CD4-positive, alpha-beta T cell treated with Interleukin-17A for 1 hour (primary cell): ENCODE measurements at regions not wholly inside any gene's neighbourhood (a gene's known extent, or its start where the extent isn't known, plus 50 kb on each side); places are given as distances from the start of the nearest gene placed in this dataset.

Source experiments
- DNase-seq: peaks from one replicate; pipeline ENCODE4 v3.0.0-alpha.2; 2020

- no peak for DNase-seq
Measured at GRCh38 chr4:155552180-155552579, 114.5 kb upstream of the GUCY1A1 start.

GRCh38 chr4:155548173-155548572 is 118.5 kb upstream of the GUCY1A1 start:
- DNase-seq: no peak

GRCh38 chr4:155546451-155546850 is 120.2 kb upstream of the GUCY1A1 start:
- DNase-seq: no peak

DNA sequence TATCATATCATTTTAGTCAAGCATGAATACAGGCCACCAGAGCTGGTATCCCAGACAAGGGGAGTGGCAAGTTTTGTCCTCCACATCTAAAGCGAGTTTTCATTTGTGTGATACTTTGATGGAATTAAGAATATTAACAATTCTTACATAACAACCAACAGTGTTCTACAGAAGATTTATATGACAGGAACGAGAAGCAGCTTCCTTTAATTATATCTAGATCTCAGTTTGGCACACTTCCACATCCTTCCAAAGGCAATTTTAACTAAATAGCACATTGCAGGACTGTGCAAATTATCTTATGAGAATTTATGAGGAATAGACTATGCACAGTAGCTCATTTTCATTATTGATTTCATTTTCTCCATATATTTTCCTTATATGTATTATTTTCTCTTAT is 121.2 kb upstream of the GUCY1A1 start:
- DNase-seq: no peak

- no peak for DNase-seq
Measured at GRCh38 chr4:155544547-155544946, 122.1 kb upstream of the GUCY1A1 start.

- no peak for DNase-seq
Measured at GRCh38 chr4:155543126-155543765, 123.4 kb upstream of the GUCY1A1 start.

DNA sequence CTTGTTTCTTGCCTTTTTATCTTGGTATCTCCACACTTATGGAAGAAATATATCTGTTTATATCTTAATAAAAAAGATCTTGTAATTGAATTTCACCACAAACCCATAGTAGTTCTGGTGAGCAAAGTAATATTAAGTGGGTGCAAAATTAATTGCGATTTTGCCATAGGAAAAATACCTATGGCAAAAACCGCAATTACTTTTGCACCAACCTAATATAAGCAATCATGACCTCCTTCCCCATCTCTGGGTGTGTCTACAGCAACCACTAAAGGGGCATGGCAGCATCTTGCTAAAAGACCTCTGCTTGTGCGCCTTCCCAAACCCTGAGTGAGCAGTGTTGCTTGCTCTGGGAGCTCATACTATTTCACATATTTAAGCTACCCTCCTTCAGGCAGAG is 124.2 kb upstream of the GUCY1A1 start:
- DNase-seq: no peak

DNA sequence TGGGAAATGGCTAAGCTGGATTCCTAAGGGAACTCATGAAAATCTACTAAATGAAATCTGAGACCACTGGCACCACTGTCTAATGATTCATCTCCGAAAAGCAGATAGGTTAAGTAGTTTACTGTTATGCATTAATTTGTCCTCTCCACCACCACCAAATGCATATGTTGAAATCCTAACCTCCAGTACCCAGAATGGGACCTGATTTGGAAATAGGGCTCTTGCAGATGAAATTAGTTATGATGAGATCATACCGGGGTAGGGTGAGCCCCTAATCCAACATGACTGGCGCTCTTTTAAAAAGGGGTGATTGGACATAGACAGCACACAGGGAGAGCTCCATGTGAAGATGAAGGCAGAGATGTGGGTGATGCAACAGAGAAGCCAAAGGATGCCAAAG is 124.9 kb upstream of the GUCY1A1 start:
- DNase-seq: no peak

GRCh38 chr4:155540698-155541097 is 126.0 kb upstream of the GUCY1A1 start:
- no peak for DNase-seq

DNA sequence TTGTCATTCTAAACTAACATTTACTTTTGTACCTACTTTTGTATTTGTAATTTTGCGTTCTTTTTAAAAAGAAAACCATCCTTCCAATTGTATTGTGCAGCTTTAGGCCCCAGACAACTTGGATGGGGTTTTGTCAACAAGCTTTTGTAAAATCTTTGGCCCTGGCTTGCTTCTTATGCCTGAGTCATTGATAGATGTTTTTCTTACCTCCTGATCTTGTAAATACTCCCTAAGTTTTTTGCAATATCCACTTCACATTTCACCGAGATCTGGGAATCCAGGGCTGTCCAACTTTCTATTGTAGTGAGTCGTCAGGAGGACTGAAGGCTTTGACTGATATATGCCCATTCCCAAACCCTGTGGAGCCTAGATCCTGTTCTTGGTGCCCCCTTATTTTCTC is 126.9 kb upstream of the GUCY1A1 start:
- DNase-seq: no peak

DNA sequence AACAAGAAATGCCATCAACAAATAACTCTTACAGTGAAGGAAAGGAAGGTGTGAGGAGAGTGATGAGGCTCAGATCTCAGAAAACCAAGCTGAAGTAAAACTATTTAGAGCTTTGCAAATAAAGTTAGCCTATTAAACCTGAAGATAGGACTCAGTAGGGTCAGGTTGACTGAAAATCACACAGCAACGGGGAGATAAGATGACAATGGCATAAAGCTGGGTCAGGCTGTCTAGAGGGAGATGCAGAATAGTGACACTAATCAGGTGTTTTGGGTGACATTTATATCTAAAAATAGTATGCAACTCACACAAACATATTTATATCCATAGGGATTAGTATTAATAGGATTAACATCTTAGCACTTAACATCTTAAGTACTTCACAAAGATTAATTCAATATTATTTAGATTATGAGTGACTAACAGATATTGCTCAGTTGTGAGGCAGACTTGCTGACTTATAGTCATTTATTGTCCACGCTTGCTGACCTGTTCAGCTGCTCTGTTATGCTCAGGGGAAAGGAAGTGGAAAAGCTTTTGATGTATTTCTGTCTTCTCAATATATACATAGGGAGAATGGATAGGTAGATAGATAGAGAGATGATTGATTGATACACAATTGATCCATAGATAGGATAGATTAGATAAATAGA is 130.7 kb upstream of the GUCY1A1 start:
- DNase-seq: no peak

DNA sequence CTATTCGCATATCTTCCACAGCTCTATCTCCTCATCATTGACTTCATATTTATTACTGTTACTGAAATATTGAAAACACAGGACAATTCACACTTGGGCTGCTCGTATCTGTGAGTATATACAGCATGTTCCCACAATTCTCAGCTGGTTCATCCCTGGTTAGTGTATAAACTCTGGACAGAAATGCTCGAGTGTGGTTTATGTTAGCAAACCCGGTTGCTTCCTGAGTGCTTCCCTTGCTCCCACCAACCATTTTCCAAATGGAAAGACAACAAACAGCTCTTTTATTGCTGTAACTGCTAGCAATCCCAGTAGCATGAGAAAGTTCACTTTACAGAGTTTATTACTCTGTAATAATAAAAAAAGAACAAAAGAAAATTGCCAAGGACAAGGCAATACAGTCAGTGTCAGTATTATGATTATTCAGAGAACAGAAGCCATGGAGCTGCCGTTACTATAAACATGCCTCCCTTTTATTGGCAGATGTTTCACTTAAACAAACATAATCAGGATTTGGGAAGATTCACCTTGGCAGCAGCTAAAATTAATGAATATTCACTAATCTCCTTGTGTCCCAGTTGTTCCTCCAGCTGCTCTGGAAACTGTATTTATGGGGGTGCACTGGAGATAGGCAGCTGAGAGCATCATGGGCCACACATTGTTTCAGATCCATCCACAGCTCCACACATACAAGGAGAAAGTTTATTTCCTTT is 134.1 kb upstream of the GUCY1A1 start:
- no peak for DNase-seq

- DNase-seq: no peak
Measured at GRCh38 chr4:155530857-155531256, 135.8 kb upstream of the GUCY1A1 start.

DNA sequence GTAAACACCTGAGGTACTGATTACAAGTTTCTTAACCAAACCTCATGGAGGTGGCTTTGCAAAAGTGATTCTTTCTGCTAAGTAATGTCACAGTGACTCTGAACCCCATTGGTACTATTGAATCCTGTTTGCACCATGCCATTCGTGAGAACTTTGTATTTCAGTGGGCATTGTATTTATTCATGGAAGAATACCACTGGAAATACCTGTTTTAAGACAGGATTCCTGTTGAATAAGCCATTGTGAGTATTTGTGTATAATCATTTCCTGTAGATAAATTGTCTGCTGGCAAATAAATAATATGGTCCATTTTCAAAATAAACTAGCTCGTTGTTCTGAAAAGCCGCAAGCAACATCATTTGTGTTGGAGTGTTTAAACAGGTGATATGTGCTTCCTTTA is 136.4 kb upstream of the GUCY1A1 start:
- DNase-seq: no peak

DNA sequence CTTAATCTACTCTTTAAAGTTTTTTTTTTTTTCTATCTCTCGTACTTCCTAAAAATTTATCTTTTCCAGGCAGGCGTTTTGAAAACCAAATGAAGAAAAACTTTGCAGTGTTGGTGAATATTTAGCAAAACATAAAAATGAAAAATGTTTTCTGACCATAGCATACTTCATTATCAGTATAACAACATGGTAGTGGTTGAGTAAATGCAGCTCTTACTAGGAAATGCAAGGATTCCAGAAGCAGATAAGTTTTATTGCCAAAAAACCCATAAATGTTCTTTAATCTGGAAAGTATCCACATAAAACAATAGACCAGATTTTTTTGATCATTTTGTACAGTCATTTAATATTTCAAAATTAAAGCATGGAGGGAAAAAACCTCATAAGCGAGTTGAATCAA is 136.9 kb upstream of the GUCY1A1 start:
- no peak for DNase-seq

- no peak for DNase-seq
Measured at GRCh38 chr4:155529272-155529671, 137.4 kb upstream of the GUCY1A1 start.

GRCh38 chr4:155526452-155527169 is 140.0 kb upstream of the GUCY1A1 start:
- DNase-seq: no peak

DNA sequence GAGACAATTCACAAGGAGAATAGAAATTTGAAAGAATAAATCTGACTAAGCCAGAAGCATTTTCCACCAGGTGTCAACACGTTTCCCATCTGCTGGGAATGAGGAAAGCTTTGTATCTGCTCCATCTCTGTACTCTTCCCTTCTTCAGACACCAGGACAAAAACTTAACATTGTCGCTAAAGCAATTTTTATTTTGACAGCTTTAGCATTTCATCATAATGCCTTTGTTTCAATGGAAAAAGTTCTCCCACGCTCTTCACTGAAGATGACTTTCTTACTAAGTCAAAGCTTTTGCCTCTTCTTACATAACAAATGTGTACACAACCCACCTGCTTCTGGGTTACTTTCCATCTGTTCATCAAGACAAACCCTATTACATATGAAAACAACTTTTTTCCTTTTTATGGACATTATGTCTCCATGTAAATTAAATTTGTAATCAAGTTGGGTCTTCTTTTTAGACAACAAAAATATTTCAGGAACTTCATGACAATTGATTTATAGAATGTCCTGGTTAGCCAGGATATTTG is 141.7 kb upstream of the GUCY1A1 start:
- no peak for DNase-seq

DNA sequence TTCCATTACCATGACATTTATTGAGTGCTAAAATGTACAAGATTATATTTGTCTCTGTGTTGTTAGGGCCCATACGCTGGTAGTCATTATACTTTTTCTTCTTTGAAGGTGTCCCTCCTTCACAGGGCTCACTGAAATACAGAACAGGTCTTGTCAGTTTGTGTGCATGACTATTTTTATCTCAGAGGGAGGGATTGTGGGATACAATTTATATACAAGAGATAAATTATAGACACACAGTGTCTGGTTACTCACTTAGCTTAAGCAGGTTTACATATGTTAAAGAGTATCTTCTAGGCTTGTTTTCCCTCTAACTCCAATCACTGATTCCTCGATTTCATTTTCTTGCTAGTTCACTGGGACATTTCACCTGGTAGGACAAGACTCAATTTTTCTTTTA is 143.3 kb upstream of the GUCY1A1 start:
- no peak for DNase-seq

DNA sequence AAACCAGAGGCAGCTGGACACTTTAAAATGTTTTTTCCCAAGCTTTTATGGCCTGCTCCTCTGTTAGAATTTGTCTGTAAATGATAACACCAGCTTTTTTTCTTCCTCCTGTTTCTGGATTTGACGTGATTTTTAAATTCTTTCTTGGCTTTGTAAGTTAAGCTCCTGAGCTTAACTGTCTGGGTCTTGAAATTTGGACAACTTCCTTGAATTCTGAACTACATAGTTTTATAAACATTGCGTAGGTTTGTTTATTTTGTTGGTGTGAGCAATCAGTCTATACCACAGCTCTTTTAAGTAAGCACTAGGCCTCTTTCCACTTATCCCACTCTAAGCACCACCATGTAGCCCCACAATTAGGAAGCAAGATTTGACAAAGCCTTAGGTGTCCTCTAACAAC is 144.4 kb upstream of the GUCY1A1 start:
- no peak for DNase-seq

- no peak for DNase-seq
Measured at GRCh38 chr4:155521382-155521781, 144.6 kb upstream of the MAP9 start.

DNA sequence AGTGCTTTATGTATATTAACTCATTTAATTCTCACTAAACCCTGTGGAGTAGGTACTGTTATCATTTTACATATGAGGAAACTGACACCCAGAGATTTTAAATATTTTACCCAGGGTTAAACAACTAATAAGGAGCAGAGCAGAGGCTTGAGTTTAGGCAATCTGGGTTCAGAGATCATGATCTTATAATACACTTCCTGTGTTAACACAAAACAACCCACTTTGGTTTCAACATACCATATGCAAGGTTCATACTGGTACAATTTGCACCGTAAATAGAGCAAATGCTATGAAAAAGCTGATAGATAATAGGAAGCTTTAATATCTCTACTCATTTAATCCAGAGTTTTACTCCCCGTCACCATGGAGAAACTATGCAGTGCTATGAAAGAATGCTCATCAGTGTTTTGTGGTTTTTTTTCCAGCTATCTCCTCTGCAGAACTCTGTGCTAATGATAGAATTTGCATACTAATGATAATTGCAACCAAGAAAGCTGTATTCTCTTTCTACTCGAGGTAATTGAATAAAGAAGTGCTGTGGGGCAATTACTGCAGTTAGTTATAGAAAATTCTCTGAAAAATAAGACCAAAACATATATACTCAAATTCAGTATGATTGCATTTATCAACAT is 138.8 kb upstream of the MAP9 start:
- DNase-seq: no peak

- no peak for DNase-seq
Measured at GRCh38 chr4:155514628-155515027, 137.9 kb upstream of the MAP9 start.
